GM19023 (cell line): ENCODE measurements at regions not wholly inside any gene's neighbourhood (a gene's known extent, or its start where the extent isn't known, plus 50 kb on each side); places are given as distances from the start of the nearest gene placed in this dataset.
"Not testable (repeated sequence)": the region's sequence is repeated elsewhere in the genome, so short reads cannot be mapped to it uniquely, and the experiment has no call there.

ENCODE experiments used
- ATAC-seq: cut with Tn5 transposase; IDR thresholded peaks from one replicate; pipeline ENCODE4 v1.9.1; 2021; ENCODE audit warnings: mild to moderate bottlenecking, moderate library complexity; ENCODE audit not compliant: unreplicated experiment

DNA sequence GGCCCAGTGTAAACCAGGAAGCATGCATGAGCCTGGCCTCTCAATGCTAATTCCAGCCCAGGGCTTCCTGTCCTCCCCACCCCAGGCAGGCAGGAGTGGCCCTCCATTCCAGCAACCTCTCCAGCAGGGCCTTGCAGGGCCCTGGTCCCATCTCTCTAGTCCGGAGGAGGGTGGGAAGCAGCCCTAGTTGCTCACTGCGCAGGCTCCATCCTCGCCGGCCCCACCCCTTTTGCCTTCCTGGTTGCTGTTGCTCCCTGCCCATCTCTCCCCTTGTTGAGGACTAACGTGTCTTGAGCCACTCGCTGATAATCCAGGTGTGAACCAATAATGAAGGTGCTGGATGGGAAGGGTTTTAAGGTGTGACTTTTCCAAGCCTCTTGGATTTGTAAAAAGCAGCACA lies 161.2 kb upstream of the BCOR start:
- ATAC-seq, result no peak

DNA sequence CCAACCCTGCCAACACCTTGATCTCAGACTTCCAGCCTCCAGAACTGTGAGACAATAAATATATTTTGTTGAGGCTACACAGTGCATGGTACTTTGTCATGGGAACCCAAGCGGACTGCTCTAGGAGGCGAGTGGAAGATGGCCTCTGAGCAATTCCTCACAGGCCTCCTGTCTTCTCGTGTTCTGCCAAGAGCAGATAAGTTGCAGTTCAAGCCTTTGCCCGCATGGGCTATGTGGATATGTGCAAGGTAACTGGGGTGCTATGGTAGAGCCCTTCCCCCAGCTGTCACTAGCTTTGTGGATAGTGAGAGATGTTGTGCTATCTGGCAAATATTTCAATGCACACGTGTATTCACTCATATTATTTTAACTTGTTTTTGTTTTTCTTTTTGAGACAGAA lies 156.0 kb upstream of the BCOR start:
- ATAC-seq, result no peak

DNA sequence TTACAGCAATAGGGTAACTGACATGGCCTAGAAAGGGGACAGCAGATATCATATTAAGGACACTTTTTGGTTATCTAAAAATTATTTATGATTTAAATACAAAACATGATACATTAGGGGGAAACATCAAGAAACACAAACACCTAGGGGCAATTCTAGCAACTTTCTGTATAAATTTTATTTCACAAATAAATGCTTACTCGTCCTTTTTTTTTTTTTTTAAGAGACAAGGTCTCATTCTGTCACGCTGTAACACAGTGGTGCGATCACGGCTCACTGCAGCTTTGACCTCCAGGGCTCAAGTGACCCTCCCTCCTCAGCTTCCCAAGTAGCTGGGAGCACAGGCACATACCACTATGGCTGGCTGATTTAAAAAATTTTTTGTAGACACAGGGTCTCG lies 151.8 kb upstream of the BCOR start:
- no peak for ATAC-seq

DNA sequence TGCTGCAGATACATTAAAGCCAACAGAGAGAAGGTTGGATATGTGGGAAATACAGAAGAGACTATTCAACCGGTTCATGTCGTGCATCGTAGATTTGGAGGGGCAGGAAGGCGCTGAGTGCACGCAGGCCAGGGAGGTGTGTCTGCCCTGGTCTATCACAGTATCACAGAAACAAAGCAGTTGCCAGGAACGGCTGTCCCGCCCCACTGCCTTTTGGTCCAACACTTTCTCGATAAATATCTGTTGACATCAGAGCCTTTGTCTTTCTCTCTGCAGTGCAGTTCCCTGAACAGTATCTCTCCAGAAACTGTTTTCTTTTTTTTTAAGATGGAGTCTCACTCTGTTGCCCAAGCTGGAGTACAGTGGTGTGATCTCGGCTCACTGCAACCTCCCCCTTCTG lies 151.1 kb upstream of the BCOR start:
- no peak for ATAC-seq

DNA sequence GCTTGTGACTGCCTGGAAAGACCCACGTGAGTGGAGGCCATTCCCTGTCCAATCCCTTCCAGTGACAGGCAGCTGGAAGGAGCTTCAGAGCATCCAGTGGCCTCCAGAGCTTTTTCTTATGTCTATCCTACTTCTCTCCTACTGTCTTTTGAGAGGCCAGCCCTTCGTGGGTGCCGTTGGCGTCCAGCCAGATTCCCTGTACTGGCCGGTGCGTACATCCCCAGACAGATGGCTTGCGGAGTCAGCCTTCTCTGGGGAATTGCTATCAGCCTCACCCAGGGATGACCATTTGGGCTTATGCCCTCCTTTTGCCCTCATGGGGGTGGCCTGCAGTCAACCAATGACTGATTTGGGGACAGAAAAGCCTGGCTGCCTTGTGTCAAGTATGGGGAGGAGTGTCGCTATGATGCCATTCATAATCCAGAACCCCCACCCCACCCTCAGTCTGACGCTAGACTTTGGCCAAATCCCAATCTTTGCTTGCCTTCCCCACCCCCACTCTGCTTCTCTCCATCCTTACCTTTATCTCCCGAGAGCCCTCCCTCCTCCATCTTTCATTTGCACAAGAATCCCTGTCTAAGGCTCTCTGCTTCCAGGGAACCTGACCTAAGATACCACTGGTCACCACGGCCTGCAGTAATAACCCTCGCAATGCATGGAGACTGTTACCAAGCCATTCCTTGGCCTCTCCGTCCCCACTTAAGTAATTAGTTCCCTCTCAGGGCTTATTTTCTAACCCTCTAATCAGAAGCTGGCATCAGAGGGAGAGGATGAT lies 150.3 kb upstream of the BCOR start:
- ATAC-seq, result no peak

DNA sequence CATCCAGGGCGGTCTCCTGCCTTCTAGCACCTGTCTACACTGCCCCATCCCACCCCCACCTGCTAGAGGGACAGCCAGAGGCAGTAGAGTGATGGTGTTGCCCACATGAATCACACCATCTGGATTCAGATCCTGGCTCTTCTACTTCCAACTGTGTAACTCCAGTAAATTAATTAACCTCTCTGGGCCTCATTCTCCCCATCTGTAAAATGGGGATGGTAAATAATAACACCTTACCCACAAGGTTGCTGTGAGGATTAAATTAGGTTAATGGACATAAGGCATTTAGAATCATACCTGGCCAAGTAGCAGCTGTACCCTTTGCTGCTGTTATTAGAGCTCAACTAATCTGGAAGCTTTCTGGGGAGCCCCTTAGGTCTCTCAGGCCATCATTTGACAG lies 149.6 kb upstream of the BCOR start:
- ATAC-seq, result no peak

DNA sequence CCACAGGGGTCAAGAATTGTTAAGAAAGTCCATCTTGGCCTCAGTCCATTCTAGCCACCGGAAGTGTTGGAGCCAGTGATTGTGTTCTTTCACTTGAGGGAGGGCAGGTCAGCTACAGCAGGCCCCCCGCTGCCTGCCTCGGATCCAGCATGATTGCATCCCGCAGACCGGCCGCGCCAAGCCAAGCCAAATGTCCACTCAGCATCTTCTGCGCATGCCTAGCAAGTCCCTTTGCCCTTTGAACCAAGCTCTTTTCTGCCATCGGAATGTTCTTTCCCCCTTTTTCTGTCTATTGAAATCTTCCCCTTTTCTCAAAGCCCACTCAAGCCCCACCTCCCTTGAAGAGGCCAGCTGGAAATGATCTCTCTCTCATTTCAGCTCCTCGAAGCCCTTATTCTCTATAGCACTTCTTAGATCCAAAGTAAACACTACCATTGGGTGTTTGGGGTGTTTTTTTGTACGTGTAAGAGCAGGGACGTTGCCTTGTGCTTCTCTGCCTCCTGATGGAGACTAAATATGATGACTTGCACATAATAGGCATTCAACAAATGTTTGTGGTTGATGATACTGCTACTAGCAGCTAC lies 147.8 kb upstream of the BCOR start:
- no peak for ATAC-seq

DNA sequence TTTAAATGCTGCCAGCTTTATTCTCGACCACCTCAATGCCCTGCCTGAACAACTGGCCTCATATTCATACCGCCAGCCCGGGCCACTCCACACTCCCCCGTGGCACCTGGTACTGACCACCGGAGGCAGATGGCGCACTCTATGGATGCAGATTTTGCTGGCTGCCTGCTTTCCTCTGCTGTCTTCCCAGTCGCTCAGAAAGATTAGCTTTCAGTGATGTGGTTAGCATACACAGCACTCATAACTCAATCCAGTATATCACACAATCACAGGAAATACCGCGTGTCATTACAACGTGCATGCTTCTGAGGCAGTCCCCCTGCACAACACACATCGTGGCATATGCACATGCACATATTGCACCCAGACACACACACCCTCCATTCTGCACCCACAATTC lies 147.2 kb upstream of the BCOR start:
- no peak for ATAC-seq

DNA sequence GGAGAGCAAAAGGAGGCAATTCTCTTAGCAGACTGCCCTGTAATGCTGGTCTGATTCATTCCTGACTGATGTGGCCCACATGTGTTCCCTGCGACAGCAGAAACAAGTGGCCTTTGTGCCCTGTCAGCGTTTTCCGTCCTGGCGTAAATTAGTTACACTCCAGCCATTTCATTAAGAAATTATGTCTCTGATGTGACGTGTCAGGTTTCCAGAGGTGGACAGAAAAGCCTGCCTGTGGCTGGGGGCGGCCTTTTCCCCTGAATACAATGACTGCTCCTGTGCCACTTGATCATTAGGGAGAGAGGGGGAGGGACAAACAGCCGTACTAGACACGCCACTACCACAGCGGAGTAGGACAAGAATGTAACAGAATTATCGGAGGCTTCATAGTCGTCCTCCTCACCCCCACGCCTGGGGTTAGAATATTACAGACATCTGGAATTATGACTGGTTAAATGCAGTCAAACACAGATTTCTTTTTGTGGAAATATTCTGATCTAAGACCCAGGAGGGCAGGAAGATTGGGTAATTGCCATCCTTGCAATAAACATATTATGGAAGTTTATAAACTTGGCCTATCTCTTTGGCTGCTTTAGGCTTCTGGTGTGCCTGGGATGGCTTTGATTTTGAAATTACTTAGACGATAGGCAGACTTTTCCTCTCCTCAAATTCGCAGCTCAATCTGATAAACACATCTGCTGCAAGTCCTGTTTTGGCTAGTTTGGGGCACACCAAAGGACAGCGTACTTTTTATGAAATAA lies 146.2 kb upstream of the BCOR start:
- no peak for ATAC-seq

DNA sequence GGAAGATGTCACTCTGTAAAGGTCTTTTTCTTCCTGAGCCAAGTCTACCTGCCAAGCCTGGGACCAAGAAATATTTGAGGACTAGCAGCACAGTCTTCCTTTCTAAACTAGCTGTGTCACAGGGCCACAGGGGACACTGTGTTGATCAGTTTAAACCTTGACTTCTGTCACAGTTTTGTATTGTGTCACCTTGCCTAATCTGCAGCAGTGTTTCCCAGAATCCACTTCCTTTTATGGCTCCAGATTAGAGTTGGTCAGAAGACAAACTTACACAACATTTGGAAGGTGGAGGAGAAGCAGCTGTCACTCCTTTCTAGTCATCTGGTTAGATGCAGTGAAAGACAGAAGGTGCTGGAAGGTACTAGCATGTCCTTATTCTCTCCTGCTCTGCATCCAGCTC lies 143.1 kb upstream of the BCOR start:
- ATAC-seq, result no peak

DNA sequence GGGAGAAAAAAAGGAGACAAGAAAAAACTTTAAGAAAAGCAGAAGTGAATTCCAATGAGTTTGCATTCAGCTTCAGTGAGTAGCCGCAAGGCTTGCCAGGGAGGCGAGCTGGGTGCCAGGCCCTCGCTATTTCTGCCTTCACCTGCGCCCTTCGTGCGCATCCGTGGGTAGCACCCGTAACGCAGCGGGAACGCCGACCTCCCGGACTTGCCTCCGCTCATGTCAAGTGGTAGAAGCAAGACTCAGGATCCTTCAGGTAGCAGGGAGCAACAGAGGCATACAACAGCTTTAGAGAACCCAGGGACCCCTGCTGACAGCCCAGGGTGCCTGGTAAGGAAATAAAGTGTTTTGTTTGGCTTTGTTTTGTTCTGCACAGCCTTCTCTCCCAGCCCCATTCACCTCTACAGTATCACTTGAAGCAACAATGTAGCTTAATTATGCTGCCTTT lies 140.0 kb upstream of the BCOR start:
- ATAC-seq, result no peak

DNA sequence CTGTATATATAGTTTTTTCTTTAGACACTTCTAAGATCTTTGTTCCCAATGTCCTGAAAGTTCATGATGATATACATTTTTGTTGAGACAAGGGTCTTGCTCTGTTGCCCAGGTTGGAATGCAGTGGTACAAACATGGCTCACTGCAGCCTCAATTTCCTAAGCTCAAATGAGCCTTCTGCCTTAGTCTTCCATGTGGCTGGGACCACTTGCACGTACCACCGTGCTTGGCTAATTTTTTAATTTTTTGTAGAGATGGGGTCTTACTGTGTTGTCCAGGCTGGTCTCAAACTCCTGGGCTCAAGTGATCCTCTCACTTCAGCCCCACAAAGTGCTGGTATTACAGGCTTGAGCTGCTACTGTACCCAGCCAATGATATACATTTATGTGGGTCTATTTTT lies 132.9 kb upstream of the BCOR start:
- ATAC-seq, result no peak

DNA sequence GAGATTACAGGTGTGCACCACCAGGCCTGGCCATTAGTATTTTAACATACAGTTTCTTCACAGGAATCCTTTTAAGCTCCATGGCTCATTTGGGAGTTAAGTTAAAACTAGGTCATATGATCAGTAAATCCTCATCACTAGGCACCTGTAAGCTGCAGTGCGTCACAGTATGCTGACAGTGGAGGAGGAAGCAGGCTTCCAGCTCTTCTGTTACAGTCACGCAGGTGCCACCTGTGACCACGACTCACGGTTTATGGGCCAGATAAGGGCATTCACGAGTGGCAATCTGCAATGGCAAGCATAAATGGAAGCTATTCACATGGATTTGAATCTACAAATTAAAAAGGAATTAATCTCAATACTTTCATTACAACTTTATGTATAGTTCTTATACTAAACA lies 129.4 kb upstream of the BCOR start:
- no peak for ATAC-seq

DNA sequence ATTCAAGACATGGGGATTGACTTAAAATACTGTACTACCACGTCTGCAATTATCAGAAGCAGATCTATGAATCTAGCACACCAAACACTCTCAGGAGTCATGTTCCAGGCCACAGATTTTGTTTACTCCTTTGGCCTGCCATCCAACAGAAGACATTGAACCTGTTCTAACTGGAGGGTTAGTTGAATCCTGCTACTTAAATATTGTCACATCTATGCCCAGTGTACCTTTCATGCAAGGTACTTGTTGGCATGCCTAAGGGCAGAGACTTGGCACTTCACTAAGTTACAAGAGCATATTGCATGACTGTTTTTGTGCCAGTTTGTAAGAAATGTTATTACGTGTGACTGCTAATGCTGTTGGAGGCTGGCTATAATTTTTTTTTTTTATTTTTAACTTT lies 126.9 kb upstream of the BCOR start:
- ATAC-seq, result no peak

DNA sequence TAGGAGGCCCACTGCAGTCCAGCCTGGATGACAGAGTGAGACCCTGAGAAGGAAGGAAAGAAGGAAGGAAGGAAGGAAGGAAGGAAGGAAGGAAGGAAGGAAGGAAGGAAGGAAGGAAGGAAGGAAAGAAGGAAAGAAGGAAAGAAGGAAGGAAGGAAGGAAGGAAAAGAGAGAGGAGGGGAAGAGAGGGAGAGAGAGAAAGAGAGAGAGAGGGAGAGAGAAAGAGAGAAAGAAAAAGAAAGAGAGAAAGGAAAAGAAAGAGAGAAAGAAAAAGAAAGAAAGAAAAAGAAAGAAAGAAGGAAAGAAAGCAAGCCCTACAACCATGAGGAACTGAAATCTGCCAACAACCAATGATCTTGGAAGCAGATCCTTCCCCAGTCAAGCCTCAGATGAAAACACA lies 124.9 kb upstream of the BCOR start:
- ATAC-seq, result not testable (repeated sequence)

DNA sequence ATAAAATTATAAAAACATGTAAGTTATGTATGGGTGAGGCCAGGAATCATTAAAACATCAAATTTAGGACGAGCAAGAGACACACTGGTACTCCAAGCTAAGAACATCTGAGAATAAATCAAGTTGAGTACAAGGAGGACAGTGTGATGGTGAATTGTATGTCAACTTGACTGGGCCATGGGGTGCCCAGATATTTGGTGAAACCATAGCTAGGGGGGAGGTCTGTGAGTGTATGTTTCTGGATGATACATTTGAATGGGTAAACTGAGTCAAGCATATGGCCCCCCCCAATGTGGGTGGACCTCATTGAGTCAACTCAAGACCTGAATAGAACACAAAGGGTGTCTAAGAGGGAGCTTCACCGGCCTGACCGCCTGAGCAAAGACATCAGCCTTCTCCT lies 115.3 kb upstream of the BCOR start:
- ATAC-seq, result no peak

DNA sequence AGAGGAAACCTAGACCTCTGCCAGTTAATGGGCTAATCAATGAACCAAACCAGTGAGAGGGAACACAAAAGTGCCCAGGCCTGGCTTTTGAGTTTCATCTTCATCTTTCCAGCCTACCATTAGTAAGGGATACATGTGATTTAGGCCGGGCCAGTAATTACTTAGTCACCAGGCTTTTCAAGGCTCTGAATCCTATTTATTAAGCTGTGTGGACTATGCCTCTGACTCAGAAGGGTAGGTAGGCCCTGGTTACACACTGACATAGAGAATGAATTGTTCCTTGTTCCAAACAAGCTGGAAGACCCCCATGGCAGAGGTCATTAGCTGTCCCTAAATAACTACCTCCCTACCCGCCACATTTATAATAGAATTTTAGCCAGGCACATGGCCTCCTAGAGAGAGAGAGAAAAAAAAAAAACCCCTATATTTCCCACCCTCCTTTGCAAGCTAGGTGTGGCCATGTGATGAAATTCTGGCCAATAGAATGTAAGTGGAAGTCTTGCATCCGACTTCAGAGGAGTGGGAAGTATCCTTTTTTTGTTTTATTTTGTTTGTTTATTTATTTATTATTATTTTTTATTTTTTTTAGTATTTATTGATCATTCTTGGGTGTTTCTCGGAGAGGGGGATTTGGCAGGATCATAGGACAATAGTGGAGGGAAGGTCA lies 112.3 kb upstream of the BCOR start:
- no peak for ATAC-seq

DNA sequence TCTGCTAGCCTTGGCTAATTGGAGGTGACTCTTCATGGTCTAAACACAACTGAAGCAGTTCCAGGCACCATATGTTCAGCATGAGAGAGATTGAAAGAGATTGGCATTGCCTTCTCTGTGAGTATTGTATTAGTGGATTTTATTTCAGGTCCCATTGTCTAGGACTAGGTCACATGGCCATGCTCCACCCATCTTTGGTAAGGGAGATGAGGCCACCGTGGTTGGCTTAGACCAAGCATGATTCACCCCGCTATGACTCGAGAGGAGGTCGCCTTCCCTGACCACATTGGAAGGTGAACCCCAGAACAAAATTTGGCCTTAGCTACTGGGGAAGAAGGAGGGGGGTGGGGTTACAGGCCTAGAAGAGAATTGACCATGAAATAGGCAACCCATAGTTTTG lies 109.9 kb upstream of the BCOR start:
- no peak for ATAC-seq

DNA sequence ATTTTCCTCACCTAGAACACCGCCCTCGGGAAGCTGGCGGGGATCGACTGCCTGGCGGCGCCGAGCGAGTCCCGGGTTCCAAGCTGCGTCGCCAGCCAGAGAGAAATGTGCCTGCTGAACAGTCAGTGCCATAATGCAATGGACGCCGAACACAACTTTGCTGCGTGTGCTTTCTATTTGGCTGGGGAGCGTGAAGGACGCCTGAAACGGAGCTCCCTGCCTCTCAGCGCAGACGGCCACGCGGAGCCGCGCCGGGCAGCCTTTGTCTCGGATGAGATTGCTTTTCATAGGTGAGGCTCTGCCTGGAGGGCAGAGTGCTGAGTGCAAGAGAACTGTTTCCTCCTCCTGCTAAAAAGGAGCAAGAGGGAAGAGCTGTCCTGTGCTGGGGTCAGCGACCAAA lies 107.7 kb upstream of the BCOR start:
- ATAC-seq, result no peak

DNA sequence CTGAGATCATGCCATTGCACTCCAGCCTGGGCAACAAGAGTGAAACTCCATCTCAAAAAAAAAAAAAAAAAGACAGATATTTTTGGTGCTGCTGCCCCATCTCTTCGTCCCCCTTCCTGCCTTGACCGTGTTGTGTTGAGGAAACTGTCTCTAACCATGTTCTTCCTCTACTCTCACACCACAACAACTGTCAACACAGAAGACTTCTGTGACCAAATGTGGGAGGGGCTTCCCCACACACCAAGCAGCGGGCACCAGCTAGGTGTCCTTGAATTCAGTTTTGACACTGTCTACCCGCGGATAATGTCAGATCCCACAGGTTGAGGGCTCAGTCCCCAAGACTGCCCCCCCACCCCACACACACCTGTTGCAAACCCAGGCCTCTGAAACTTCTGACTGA lies 104.7 kb upstream of the BCOR start:
- ATAC-seq, result no peak

DNA sequence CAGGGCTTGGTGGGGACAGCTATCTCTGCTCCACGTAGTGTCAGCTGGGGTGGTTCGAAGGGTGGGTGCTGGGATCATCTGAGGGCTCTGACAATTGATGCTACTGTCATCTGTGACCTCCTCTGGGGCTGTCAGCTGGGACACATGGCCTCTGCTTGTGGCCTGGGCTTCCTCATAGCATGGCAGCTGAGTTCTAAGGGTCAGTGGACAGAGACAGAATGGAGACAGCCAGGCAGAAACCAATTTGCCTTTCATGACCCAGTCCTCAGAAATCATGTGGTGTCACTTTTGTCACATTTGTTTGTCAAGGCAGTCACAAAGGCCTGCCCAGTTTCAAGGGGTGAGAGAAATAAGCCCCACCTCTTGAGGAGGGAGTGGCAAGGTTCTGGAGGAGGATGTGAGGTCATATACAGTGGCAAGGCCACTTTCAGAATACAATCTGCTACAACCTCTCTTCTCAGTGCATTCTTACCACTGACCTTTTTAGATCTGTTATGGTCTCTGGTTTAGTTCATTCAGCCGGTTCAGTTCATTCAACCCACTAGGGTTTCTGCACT lies 103.6 kb upstream of the BCOR start:
- ATAC-seq, result peak; percentile 63
